ENCODE measurements at regions not wholly inside any gene's neighbourhood (a gene's known extent, or its start where the extent isn't known, plus 50 kb on each side); places are given as distances from the start of the nearest gene placed in this dataset.

DNA sequence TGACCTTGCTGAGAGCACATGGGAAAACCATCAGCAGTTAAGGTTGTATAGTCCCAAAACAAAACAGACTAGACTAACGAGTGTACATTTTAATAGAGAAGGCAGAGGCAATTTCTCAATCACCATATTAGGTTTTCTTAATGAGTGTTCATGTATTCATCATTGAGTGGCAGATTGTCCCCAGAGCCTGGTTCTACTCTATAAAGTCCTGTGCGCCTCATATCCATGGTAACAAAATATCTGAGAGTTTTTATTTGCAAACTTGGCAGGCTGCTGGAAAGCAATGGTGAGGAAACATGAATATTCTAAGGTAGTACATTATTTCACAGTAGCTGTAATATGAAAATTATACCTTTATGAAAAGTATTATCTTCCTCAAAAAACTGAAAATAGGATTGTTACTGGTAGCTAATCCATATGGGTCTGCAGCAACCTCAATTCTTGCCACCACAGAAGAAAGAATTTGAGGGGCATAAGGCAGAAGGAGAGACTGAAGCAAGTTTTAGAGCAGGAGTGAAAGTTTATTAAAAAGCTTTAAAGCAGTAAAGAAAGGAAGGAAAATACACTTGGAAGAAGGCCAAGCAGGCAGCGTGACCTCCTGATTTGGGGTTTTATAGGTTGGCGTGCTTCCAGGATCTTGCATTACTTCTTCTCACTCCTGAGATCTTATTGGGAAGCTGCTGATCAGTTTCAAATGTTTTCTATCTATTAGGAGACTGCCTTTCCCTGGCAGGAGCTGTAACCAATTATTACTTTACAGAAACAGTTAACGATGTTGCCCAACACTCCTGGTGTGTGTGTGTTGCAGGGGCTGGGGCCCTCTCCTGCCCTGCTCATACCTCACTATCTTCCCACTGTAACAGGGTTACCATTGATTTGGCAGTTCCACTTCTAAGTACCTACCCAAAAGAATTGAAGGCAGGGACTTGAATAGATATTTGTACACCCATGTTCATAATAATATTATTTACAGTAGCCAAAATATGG, 154.0 kb upstream of the NUDT4 start:
- no peak for TF ChIP-seq CTCF (IDR thresholded peaks at IDR 0.05; ENCODE audit: unreplicated experiment)
- H3K4me3 Mint-ChIP-seq (ENCODE audit: unreplicated experiment): no peak overlapping the region
- H3K9me3 Mint-ChIP-seq (ENCODE audit: unreplicated experiment): no peaks in the 10 kb centered on the region
- H3K36me3 Mint-ChIP-seq (ENCODE audit: low read depth, unreplicated experiment): no peaks in the 10 kb centered on the region
- no peaks in the 10 kb centered on the region for H3K27me3 Mint-ChIP-seq (ENCODE audit: unreplicated experiment)
- no peak overlapping the region for H3K27ac Mint-ChIP-seq (ENCODE audit: unreplicated experiment)
- DNase-seq (ENCODE audit: low spot score): no peak
- no peaks in the 10 kb centered on the region for H3K4me1 Mint-ChIP-seq (ENCODE audit: unreplicated experiment)

DNA sequence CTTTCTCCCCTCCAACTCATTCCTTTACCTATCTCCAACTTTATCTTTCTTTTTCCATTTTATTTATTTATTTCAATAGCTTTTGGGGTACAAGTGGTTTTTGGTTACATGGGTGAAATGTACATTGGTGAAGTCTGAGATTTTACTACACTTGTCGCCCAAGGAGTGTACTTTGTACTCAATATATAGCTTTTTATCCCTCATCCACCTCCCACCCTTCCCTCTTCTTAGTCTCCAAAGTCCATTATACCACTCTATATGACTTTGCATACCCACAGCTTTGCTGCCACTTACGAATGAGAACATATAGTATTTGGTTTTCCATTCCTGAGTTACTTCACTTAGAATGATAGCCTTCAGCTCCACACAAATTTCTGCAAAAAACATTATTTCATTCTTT, 152.6 kb upstream of the NUDT4 start:
- Mint-ChIP-seq H3K36me3 (ENCODE audit: low read depth, unreplicated experiment) (no peaks in the 10 kb centered on the region), H3K27ac (ENCODE audit: unreplicated experiment) (no peak overlapping the region), H3K4me1 (ENCODE audit: unreplicated experiment) (no peaks in the 10 kb centered on the region), H3K4me3 (ENCODE audit: unreplicated experiment) (no peak overlapping the region), H3K9me3 (ENCODE audit: unreplicated experiment) (no peaks in the 10 kb centered on the region), H3K27me3 (ENCODE audit: unreplicated experiment) (no peaks in the 10 kb centered on the region)
- DNase-seq (ENCODE audit: low spot score): no peak
- no peak for TF ChIP-seq CTCF (IDR thresholded peaks at IDR 0.05; ENCODE audit: unreplicated experiment)

GRCh38 chr12:93226361-93226760, 151.4 kb upstream of the NUDT4 start:
- no peak for TF ChIP-seq CTCF (IDR thresholded peaks at IDR 0.05; ENCODE audit: unreplicated experiment)
- Mint-ChIP-seq H3K9me3 (ENCODE audit: unreplicated experiment) (no peaks in the 10 kb centered on the region), H3K27ac (ENCODE audit: unreplicated experiment) (no peak overlapping the region), H3K4me3 (ENCODE audit: unreplicated experiment) (no peak overlapping the region), H3K4me1 (ENCODE audit: unreplicated experiment) (no peaks in the 10 kb centered on the region), H3K36me3 (ENCODE audit: low read depth, unreplicated experiment) (no peaks in the 10 kb centered on the region), H3K27me3 (ENCODE audit: unreplicated experiment) (no peaks in the 10 kb centered on the region)
- no peak for DNase-seq (ENCODE audit: low spot score)

GRCh38 chr12:93229494-93230325, 148.0 kb upstream of the NUDT4 start:
- H3K27me3 Mint-ChIP-seq (ENCODE audit: unreplicated experiment): peaks cover 1% of the 10 kb centered on the region
- H3K9me3 Mint-ChIP-seq (ENCODE audit: unreplicated experiment): no peaks in the 10 kb centered on the region
- H3K4me3 Mint-ChIP-seq (ENCODE audit: unreplicated experiment): no peak overlapping the region
- no peak for DNase-seq (ENCODE audit: low spot score)
- TF ChIP-seq CTCF (IDR thresholded peaks at IDR 0.05; ENCODE audit: unreplicated experiment): no peak
- no peak overlapping the region for H3K27ac Mint-ChIP-seq (ENCODE audit: unreplicated experiment)
- no peaks in the 10 kb centered on the region for H3K36me3 Mint-ChIP-seq (ENCODE audit: low read depth, unreplicated experiment)
- H3K4me1 Mint-ChIP-seq (ENCODE audit: unreplicated experiment): no peaks in the 10 kb centered on the region

Data from endothelial cell (in vitro differentiated cells).